ENCODE measurements at regions not wholly inside any gene's neighbourhood (a gene's known extent, or its start where the extent isn't known, plus 50 kb on each side); places are given as distances from the start of the nearest gene placed in this dataset.
A peak's percentile ranks its signal among the peaks of the same experiment; 100 is the strongest.

GRCh38 chr10:36280321-36280741, 638.2 kb upstream of the FZD8 start:
- Mint-ChIP-seq H3K9me3 (ENCODE audit: low read depth) (peaks cover 13% of the 10 kb centered on the region), H3K4me1 (ENCODE audit: low read depth) (peaks cover 40% of the 10 kb centered on the region), H3K36me3 (ENCODE audit: low read depth) (no peaks in the 10 kb centered on the region), H3K4me3 (ENCODE audit: unreplicated experiment) (no peak overlapping the region), H3K27ac (ENCODE audit: unreplicated experiment) (peak overlapping the region; percentile 76), H3K27me3 (ENCODE audit: low read depth) (no peaks in the 10 kb centered on the region)
- TF ChIP-seq CTCF (IDR thresholded peaks at IDR 0.05): no peak
- no peak for DNase-seq (ENCODE audit: low spot score)

- Mint-ChIP-seq H3K27ac (ENCODE audit: unreplicated experiment) (peak overlapping the region; percentile 24), H3K4me3 (ENCODE audit: unreplicated experiment) (no peak overlapping the region)
These were observed 636.1 kb upstream of the FZD8 start for GRCh38 chr10:36278176-36278575.

GRCh38 chr10:36277459-36277858, 635.4 kb upstream of the FZD8 start:
- Mint-ChIP-seq H3K27ac (ENCODE audit: unreplicated experiment) (no peak overlapping the region), H3K36me3 (ENCODE audit: low read depth) (no peaks in the 10 kb centered on the region), H3K27me3 (ENCODE audit: low read depth) (no peaks in the 10 kb centered on the region), H3K9me3 (ENCODE audit: low read depth) (peaks cover 17% of the 10 kb centered on the region), H3K4me3 (ENCODE audit: unreplicated experiment) (no peak overlapping the region), H3K4me1 (ENCODE audit: low read depth) (peaks cover 43% of the 10 kb centered on the region)
- no peak for TF ChIP-seq CTCF (IDR thresholded peaks at IDR 0.05)
- DNase-seq (ENCODE audit: low spot score): no peak

More at GRCh38 chr10:36278176-36278575, 636.1 kb upstream of the FZD8 start:
- DNase-seq (ENCODE audit: low spot score): no peak
- no peak for TF ChIP-seq CTCF (IDR thresholded peaks at IDR 0.05)
- no peaks in the 10 kb centered on the region for H3K27me3 Mint-ChIP-seq (ENCODE audit: low read depth)
- H3K4me1 Mint-ChIP-seq (ENCODE audit: low read depth): peaks cover 43% of the 10 kb centered on the region
- H3K9me3 Mint-ChIP-seq (ENCODE audit: low read depth): peaks cover 17% of the 10 kb centered on the region
- no peaks in the 10 kb centered on the region for H3K36me3 Mint-ChIP-seq (ENCODE audit: low read depth)

- DNase-seq (ENCODE audit: low spot score): no peak
- Mint-ChIP-seq H3K4me1 (ENCODE audit: low read depth) (peaks cover 15% of the 10 kb centered on the region), H3K4me3 (ENCODE audit: unreplicated experiment) (no peak overlapping the region), H3K27ac (ENCODE audit: unreplicated experiment) (no peak overlapping the region), H3K9me3 (ENCODE audit: low read depth) (peaks cover 15% of the 10 kb centered on the region), H3K27me3 (ENCODE audit: low read depth) (no peaks in the 10 kb centered on the region), H3K36me3 (ENCODE audit: low read depth) (no peaks in the 10 kb centered on the region)
- TF ChIP-seq CTCF (IDR thresholded peaks at IDR 0.05): no peak
These were observed 629.7 kb upstream of the FZD8 start for GRCh38 chr10:36271627-36272340.

- H3K27ac Mint-ChIP-seq (ENCODE audit: unreplicated experiment): no peak overlapping the region
- no peak overlapping the region for H3K4me3 Mint-ChIP-seq (ENCODE audit: unreplicated experiment)
- H3K36me3 Mint-ChIP-seq (ENCODE audit: low read depth): no peaks in the 10 kb centered on the region
- H3K4me1 Mint-ChIP-seq (ENCODE audit: low read depth): peaks cover 34% of the 10 kb centered on the region
- H3K9me3 Mint-ChIP-seq (ENCODE audit: low read depth): no peaks in the 10 kb centered on the region
- no peaks in the 10 kb centered on the region for H3K27me3 Mint-ChIP-seq (ENCODE audit: low read depth)
- no peak for DNase-seq (ENCODE audit: low spot score)
- no peak for TF ChIP-seq CTCF (IDR thresholded peaks at IDR 0.05)
These were observed 627.1 kb upstream of the FZD8 start for GRCh38 chr10:36269222-36269621.

Data from chondrocyte (in vitro differentiated cells).